Fibroblast of skin of left quadriceps (primary cell): ENCODE measurements at regions not wholly inside any gene's neighbourhood (a gene's known extent, or its start where the extent isn't known, plus 50 kb on each side); places are given as distances from the start of the nearest gene placed in this dataset.
"Not testable (repeated sequence)": the region's sequence is repeated elsewhere in the genome, so short reads cannot be mapped to it uniquely, and the experiment has no call there.

Source experiments
- DNase-seq, 2 experiments: peaks; one replicate each; pipeline ENCODE4 v3.0.0-alpha.2; 2013; ENCODE audit warnings: low read depth in 2 of 2

DNA sequence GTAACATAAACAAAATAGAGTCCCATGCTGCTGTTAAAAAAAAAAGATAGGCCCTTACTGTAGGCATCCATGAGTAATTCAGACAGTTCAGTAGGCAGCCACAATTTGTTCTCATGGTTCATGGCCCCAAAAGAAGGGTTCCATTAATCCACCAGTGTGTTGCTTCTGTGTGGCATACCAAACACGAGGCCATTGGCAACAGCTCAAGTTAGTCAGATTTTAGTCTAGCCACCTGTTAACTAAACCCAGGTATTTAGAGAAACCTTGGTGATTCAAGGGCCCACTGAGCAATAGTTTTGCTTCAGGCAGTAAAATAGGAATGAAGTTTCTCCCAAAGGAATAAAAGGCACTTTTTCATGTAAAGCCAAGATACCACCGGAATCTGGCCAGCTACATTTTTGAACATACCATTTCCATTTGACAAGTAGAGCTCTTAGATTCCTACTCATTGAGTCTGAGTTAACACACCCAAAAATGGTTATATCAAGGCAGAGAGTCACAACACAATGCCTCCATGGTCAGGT, 80.1 kb upstream of the SRD5A2 start:
- DNase-seq, result no peak

DNA sequence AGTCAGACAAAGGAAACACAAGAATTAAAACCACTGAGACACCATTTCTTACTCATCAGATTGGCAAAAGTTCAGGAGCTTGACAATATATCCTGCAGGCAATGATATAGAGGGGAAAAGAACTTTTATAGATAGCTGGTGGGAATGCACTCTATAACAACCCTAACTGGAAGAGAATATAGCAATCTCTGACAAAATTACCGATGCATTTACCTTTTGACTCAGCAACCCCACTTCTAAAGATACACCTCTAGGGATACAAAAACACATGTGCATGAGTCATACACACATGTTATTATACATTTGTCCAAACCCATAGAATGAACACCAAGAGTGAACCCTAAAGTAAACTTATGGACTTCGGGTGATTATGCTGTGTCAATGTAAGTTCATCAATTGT, 79.4 kb upstream of the SRD5A2 start:
- DNase-seq, result no peak

DNA sequence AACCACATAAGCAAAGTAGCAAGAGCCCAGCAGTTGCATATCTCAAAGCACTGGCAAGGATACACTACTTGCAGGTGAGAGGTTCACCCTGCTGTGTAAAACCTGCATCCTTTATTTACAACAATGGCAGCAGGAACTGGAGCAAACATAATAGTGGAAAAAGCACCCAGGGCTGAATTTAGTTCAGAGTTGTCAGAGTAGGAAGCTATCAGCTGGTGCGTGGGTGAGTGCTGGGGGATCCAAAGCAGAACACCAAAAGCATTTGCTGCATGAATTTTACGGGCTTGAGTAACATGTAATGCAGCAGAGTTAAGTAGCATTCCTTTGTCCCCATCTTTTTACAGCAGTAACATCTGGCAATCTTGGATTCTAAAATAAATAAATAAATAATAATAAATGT, 73.5 kb upstream of the SRD5A2 start:
- DNase-seq, result no peak

DNA sequence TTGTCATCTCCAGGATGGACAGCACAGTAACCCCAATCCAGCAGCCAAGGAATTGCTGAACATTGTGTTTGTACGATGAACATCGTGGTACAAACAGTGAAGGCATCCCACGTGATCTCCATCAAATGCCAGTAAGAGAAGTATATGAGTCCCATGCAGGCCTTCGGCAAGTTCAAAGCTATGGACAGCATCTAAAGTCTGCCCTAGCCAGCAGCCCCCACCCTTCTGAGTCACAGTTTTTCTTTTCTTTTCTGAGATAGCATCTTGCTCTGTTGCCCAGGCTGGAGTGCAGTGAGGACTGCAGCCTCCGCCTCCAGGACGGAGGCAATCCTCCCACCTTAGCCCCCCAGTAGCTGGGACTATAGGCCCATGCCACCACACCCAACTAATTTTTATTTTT, 71.0 kb upstream of the SRD5A2 start:
- DNase-seq, result no peak

DNA sequence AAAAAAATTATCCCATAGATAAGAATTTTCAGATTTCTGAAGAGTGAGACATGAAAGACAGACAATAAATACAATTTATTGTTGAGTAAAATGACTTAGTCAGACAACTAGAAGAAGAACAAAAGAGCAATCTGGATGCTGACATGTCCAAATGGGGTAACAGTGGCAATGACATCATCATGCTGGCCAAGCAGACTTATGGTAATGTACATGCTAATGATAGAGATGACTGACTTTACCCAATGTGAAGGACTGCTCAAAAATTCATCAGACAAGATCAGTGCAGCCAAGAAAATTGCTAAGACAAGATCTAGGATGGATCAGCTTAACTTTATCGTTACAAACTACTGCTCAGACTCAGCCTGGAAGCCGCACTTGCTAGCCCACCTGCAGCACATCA, 70.5 kb upstream of the SRD5A2 start:
- no peak for DNase-seq

DNA sequence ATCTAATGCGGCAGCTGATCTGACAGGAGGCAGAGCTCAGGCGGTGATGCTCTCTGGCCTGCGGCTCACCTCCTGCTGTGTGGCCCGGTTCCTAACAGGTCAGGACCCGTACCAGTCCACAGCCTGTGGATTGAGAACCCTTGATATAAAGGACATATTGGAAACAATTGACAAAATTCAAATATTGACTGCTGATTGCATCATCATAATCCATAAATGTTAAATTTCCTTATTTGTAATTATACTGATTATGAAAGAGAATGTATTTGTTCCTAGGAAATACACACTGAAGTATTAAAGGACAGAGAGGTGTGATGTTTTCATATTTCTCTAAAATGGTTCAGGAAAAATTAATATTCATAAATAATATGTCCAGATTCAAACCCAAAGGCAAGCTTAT, 63.8 kb upstream of the SRD5A2 start:
- DNase-seq, result no peak

DNA sequence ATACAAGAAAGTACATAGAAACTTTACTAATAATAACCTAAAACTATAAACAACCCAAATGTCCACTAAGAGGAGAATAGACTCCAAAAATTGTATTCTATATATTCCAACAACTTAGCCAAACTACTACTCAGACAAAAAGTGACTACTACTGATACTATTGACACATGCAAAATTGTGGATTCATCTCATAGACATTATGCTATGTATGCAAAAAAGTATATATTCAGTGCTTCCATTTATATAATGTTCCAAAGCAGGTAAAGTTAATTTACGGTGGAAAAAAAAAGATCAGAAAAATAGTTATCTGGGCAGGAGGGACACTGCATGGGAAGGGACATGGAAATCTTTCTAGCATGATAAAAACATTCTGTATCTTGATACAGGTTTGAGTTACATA, 62.0 kb upstream of the SRD5A2 start:
- DNase-seq, result no peak

DNA sequence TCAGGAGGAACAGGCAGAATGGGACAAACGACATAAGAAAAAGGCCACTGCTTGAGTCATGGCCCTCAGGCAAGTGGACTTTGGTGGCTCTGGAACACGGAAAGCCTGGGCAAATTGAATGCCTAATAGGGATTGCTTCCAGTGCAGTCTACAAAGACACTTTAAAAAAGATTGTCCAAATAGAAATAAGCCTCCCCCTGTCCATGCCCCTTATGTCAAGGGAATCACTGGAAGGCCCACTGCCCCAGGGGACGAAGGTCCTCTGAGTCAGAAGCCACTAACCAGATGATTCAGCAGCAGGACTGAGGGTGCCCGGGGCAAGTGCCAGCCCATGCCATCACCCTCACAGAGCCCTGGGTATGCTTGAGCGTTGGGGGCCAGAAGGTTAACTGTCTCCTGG, 51.5 kb upstream of the SRD5A2 start:
- not testable (repeated sequence) for DNase-seq
